ENCODE measurements at regions not wholly inside any gene's neighbourhood (a gene's known extent, or its start where the extent isn't known, plus 50 kb on each side); places are given as distances from the start of the nearest gene placed in this dataset.
"Not testable (repeated sequence)": the region's sequence is repeated elsewhere in the genome, so short reads cannot be mapped to it uniquely, and the experiment has no call there.

DNA sequence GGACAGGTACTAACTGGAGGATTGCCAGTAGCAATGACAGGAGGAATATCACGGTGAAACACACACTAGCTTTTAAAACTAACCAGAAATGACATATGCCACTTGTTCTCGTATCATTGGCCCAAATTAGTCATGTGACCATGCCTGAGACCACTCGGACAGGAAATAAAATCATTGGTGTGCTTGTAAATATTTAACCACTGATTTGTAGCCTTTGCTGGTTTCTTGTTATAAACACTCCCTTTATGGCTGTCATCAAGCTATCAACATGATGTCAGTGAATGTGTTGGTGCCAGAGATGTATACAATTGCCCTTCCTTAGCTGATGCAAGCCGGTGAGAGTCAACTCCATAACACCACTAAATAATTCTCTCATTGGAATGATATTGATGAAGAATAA lies 123.7 kb upstream of the ANKH start:
- H3K4me1 Mint-ChIP-seq = peaks cover 31 to 41% (median 38%) of the 10 kb centered on the region in 3 donors
- no peaks in the 10 kb centered on the region for H3K36me3 Mint-ChIP-seq
- peaks cover 2% of the 10 kb centered on the region for H3K27me3 Mint-ChIP-seq
- H3K27ac Mint-ChIP-seq = peak overlapping the region in 1 of 3 donors; percentile 89
- H3K9me3 Mint-ChIP-seq = peaks cover 2 to 6% (median 2%) of the 10 kb centered on the region in 3 donors
- peak overlapping the region in 1 of 4 donors; percentile 65 for H3K4me3 Mint-ChIP-seq

DNA sequence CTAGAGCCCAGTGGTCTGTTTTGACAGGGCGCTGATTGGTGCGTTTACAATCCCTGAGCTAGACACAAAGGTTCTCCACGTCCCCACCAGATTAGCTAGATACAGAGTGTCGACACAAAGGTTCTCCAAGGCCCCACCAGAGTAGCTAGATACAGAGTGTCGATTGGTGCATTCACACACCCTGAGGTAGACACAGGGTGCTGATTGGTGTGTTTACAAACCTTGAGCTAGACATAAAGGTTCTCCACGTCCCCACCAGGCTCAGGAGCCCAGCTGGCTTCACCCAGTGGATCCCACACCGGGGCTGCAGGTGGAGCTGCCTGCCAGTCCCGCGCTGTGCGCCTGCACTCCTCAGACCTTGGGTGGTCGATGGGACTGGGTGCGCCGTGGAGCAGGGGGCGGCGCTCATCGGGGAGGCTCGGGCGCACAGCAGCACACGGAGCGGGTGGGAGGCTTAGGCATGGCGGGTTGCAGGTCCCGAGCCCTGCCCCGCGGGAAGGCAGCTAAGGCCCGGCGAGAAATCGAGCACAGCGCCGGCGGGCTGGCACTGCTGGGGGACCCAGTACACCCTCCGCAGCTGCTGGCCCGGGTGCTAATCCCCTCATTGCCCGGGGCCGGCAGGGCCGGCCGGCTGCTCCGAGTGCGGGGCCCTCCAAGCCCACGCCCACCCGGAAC lies 122.0 kb upstream of the ANKH start:
- Mint-ChIP-seq H3K27ac (peak overlapping the region; percentile 93 to 99 (median 96)), H3K4me3 (peak overlapping the region; percentile 93 to 99 (median 98)), H3K4me1 (peaks cover 22 to 31% (median 26%) of the 10 kb centered on the region in 3 donors)
- H3K9me3 Mint-ChIP-seq, H3K27me3 Mint-ChIP-seq, H3K36me3 Mint-ChIP-seq: not testable (repeated sequence)

DNA sequence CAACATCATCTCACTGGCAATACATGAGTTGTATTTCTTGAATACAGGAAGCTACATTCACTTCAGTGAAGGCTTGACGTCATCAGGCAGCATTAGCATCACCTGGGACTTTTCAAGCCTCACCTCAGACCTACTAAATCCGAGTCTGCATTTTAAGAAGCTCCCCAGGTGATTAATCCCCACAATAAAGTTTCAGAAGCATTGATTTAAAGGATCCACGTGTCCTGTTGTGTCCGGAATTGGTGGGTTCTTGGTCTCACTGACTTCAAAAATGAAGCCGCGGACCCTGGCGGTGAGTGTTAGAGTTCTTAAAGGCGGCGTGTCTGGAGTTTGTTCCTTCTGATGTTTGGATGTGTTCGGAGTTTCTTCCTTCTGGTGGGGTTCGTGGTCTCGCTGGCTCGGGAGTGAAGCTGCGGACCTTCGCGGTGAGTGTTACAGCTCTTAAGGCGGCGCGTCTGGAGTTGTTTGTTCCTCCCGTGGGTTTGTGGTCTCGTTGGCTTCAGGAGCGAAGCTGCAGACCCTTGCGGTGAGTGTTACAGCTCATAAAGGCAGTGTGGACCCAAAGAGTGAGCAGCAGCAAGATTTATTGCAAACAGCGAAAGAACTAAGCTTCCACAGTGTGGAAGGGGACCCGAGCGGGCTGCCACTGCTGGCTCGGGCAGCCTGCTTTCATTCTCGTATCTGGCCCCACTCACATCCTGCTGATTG lies 121.3 kb upstream of the ANKH start:
- not testable (repeated sequence) for H3K36me3 Mint-ChIP-seq, H3K27me3 Mint-ChIP-seq

DNA sequence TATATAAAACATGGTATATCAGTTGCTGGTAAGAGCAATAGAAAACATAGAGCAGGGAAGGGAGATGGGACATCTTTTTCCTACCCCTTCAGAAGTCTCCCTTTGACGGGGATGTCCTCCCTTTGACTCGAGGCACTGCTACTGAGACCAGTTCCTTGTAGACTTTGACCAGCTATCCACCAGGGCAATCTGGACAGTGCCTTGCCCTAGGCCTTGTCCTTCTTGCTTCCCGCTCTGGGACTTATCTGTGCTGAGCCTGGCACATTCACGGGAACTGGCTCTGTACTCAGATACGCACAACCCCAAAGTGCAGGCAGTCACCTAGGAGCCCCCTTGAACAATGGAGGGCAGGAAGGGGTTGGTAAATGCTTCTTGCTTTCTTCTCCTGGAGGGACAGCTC lies 116.6 kb upstream of the ANKH start:
- Mint-ChIP-seq H3K27ac (no peak overlapping the region), H3K9me3 (no peaks in the 10 kb centered on the region), H3K36me3 (no peaks in the 10 kb centered on the region), H3K27me3 (no peaks in the 10 kb centered on the region), H3K4me1 (peaks cover 9 to 10% (median 9%) of the 10 kb centered on the region in 3 donors), H3K4me3 (no peak overlapping the region)

More for the DNA sequence above, 121.3 kb upstream of the ANKH start:
- not testable (repeated sequence) for H3K9me3 Mint-ChIP-seq
- H3K4me1 Mint-ChIP-seq = peaks cover 18 to 26% (median 19%) of the 10 kb centered on the region in 3 donors
- H3K4me3 Mint-ChIP-seq = peak overlapping the region; percentile 93 to 99 (median 98)
- peak overlapping the region; percentile 93 to 99 (median 96) for H3K27ac Mint-ChIP-seq

DNA sequence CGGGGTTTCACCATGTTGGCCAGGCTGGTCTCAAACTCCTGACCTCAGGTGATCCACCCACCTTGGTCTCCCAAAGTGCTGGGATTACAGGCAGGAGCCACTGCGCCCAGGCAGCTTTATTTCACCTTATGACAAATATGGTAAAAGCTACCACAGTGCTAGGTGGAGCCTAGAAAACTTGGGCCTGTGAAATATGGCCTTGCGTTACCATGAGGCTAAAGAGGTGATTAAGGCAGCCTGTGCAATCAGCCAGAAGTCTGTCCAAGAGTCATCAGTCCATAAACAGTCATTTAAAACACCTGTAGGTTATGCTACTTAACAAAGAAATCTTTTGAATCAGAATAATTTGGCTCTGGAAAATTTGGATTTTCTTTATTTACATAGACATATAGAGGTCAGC lies 114.8 kb upstream of the ANKH start:
- Mint-ChIP-seq H3K9me3 (peaks cover 0 to 3% (median 0%) of the 10 kb centered on the region in 3 donors), H3K4me3 (no peak overlapping the region), H3K4me1 (peaks cover 0 to 5% (median 2%) of the 10 kb centered on the region in 3 donors), H3K27me3 (no peaks in the 10 kb centered on the region), H3K36me3 (no peaks in the 10 kb centered on the region), H3K27ac (no peak overlapping the region)

DNA sequence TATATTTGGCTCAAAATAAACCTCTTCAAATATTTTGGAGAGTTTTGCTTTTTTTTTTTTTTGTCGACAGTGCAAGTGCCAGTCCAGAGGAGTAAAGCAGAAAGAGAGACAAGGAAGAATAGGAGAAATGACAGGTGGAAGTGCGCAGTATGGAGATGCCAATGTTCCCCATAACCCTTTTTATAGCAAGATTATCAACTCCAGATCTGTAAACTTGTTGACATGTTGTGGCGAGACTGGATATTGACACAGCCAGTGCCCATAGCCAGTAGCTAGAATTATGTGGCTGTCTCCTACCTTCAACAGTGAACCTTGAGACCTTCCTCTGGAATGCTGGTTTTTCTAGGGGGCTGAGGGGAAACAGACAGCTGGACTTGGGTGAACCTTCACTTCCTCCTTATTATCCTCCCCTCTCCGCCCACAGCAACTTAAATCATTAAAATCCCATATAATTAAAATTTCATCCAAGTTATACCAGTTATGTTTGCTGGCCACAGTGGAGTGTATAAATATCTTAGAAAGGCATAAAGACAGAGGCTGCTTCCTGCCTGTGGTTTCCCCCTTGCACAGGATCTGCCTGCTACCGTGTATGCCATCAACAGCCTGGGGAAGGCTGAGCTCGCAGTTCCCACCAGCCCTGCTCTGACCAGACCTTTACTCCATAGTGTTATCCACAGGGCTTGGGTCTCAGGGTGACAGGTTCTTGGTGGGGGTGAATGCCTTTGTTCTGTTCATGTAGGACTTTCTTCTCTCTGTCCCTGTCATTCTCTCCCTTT lies 112.3 kb upstream of the ANKH start:
- H3K36me3 Mint-ChIP-seq = no peaks in the 10 kb centered on the region
- no peak overlapping the region for H3K27ac Mint-ChIP-seq
- H3K4me3 Mint-ChIP-seq = peak overlapping the region in 1 of 4 donors; percentile 47
- H3K27me3 Mint-ChIP-seq = peaks cover 2% of the 10 kb centered on the region
- H3K9me3 Mint-ChIP-seq = peaks cover 0 to 3% (median 0%) of the 10 kb centered on the region in 3 donors
- peaks cover 0 to 5% (median 2%) of the 10 kb centered on the region in 3 donors for H3K4me1 Mint-ChIP-seq

DNA sequence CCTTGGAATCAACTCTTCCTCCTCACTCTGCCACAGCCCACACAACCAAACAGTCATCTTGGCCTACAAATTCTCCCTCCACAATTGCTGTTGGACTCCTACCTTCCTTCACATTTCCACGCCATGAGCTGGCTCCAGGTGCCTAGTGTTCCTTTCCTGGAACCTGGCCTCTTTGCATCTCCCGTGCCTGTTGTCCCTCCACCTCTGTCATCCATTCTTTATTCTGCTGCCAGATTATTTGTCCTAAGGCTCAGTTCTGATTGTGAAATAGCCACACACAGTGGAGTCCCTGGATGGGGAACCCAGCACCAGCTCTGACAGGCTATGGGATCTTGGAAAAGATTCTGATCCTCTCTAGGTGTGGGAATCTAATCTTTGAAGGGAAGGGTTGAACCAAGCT lies 109.1 kb upstream of the ANKH start:
- H3K9me3 Mint-ChIP-seq = peaks cover 0 to 7% (median 0%) of the 10 kb centered on the region in 3 donors
- peak overlapping the region in 1 of 3 donors; percentile 32 for H3K27ac Mint-ChIP-seq
- peaks cover 0 to 5% (median 2%) of the 10 kb centered on the region in 3 donors for H3K4me1 Mint-ChIP-seq
- no peaks in the 10 kb centered on the region for H3K36me3 Mint-ChIP-seq
- no peak overlapping the region for H3K4me3 Mint-ChIP-seq
- peaks cover 2% of the 10 kb centered on the region for H3K27me3 Mint-ChIP-seq

DNA sequence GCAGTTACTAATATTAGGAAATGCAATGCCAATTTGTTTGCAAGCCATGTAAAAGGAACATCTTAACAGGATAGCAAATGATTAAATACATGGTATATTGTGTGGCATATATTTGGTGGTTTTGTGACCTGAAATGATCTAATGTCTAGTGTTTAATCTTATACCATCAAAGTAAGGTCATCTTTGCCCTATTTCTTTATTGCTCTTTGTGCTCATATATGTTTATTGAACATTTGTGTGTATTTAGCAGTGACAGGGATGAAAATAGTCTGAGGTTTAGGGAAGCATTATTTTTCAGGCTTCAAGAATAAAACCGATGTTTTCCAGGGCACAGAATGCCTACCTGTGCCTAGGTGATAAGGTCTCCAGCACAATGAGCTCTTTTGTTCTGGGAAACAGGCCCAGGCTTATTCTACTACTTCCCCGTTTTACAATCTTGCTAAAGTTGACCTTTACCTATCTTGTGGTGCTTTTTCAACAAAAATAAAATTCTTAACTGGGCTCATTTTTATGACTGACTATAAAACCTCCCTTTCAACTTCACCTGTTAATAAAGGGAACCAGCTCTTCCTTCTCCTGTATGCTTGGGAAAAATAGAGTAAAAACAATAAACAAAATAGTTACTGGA lies 105.6 kb upstream of the ANKH start:
- H3K4me1 Mint-ChIP-seq = no peaks in the 10 kb centered on the region
- no peaks in the 10 kb centered on the region for H3K36me3 Mint-ChIP-seq
- H3K27me3 Mint-ChIP-seq = peaks cover 5% of the 10 kb centered on the region
- H3K9me3 Mint-ChIP-seq = peaks cover 0 to 7% (median 0%) of the 10 kb centered on the region in 3 donors
- no peak overlapping the region for H3K27ac Mint-ChIP-seq
- H3K4me3 Mint-ChIP-seq = no peak overlapping the region

DNA sequence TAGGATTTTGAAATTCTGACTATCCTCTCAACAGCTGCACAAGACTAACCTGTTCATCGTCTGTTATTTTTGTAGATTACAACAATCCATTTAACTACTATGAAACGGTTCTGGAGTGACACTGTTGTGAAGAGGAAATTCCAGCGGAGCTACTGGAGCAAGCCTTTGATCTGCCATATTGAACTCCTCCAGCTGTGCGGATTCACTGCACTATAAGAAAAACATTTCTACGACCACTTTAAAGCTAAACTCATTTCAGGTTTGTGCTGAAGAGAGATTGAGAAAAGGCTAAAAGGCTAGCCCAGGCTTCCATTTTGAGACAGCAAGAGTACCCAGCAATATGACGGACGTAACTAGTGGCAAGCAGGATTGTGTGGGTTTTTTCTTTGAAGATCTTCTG lies 104.9 kb upstream of the ANKH start:
- H3K36me3 Mint-ChIP-seq = peaks cover 3% of the 10 kb centered on the region
- peaks cover 5% of the 10 kb centered on the region for H3K27me3 Mint-ChIP-seq
- no peak overlapping the region for H3K27ac Mint-ChIP-seq
- H3K9me3 Mint-ChIP-seq = peaks cover 0 to 4% (median 2%) of the 10 kb centered on the region in 3 donors
- no peak overlapping the region for H3K4me3 Mint-ChIP-seq
- no peaks in the 10 kb centered on the region for H3K4me1 Mint-ChIP-seq

DNA sequence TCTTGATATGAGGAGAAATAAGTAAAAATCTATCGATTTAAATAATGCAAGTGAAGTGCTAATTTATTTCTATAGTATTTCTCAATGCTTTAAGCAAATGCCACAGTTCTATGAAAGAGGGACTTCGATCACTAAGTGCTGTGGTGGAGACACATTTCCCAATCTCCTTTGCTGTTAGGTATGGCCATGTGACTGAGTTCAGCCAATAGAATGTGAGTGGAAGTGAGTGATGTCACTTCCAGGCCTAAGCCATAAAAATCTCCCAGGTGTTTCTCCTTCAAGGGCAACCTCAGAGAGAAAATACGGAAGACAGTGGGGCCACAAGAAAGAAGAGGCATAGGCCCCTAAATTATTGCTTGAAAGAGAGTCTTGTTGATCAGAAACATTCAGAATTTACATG lies 100.3 kb upstream of the ANKH start:
- Mint-ChIP-seq H3K27ac (no peak overlapping the region), H3K4me3 (no peak overlapping the region), H3K36me3 (peaks cover 3% of the 10 kb centered on the region), H3K9me3 (peaks cover 0 to 2% (median 0%) of the 10 kb centered on the region in 3 donors), H3K27me3 (peaks cover 3% of the 10 kb centered on the region), H3K4me1 (no peaks in the 10 kb centered on the region)

DNA sequence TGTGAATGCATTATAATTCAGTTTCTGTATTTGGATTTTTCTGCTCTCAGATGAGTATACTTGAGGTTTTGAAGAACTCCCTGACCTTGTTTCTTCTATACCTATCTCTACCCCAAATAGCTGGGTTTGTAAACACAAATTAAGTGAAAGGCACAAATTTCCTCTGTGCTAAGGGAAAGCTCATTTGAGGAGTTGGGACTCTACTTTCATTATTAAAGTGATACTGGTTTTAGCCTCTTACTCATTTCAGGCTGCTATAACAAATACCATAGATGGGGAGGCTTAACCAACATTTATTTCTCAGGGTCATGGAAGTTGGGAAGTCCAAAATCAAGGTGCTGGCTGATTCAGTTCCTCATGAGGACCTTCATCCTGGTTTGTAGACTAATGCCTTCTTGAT lies 97.2 kb upstream of the ANKH start:
- Mint-ChIP-seq H3K36me3 (peaks cover 3% of the 10 kb centered on the region), H3K4me3 (no peak overlapping the region), H3K9me3 (peaks cover 0 to 2% (median 0%) of the 10 kb centered on the region in 3 donors), H3K27ac (no peak overlapping the region), H3K4me1 (no peaks in the 10 kb centered on the region), H3K27me3 (peaks cover under 1% of the 10 kb centered on the region)

DNA sequence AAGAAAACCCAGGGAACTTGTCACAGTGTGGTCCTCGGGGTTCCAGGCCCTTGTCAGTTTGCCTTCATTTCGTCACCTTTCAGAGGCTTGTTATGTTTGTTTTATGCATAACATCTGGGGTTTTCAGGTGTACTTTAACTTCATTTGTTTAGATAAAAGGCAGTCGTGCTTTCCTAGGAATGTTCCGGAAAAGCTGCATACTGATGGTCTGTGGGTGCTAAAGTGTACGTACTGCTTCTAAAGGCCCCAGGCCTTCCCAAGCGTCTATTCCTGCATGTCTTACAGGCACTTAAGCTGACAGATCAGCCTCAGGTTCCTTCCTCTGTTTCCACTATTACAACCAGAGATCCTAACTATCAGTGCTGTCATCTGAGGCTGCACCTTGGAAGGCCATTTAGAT lies 95.6 kb upstream of the ANKH start:
- Mint-ChIP-seq H3K4me1 (no peaks in the 10 kb centered on the region), H3K9me3 (peaks cover 0 to 2% (median 0%) of the 10 kb centered on the region in 3 donors), H3K4me3 (no peak overlapping the region), H3K36me3 (peaks cover 3% of the 10 kb centered on the region), H3K27ac (no peak overlapping the region), H3K27me3 (no peaks in the 10 kb centered on the region)

DNA sequence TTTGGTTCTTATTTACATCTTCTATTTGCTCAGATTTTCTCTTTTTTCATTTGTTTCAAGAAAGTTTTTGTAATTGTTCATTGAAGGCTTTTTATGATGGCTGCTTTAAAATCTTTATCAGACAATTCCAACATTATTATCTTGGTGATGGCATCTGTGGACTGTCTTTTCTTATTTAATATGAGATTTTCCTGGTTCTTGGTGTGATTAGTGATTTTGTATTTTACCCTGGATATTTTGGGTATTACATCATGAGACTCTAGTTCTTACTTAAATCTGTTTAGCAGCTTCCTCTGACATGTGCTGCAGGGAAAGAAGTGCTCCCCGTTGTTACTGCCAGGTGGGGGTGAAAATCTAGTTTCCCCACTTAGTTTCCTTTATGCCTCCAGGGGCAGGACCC lies 94.2 kb upstream of the ANKH start:
- no peaks in the 10 kb centered on the region for H3K27me3 Mint-ChIP-seq
- no peaks in the 10 kb centered on the region for H3K4me1 Mint-ChIP-seq
- no peak overlapping the region for H3K4me3 Mint-ChIP-seq
- no peaks in the 10 kb centered on the region for H3K9me3 Mint-ChIP-seq
- H3K27ac Mint-ChIP-seq = no peak overlapping the region
- no peaks in the 10 kb centered on the region for H3K36me3 Mint-ChIP-seq

DNA sequence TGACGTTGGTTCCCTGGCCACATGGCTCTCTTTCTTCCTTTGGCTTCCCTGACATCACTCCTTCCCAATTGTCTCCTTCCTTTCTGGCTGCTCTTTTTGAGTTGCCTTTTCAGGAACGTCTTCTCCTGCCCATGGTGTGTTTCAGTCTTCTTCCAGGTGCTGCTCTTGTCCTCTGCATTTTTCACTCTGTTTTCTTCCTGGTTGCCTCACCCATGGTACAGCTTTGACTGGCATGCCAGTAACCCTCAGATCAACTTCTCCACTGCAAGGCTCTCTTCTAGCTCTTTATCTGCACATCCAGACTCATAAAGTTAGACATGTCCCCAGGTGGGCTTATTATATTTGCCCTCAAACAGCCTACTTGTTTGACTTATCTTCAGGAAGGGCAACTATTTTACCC lies 91.0 kb upstream of the ANKH start:
- Mint-ChIP-seq H3K9me3 (no peaks in the 10 kb centered on the region), H3K27me3 (no peaks in the 10 kb centered on the region), H3K36me3 (no peaks in the 10 kb centered on the region), H3K4me3 (no peak overlapping the region), H3K4me1 (no peaks in the 10 kb centered on the region), H3K27ac (no peak overlapping the region)

DNA sequence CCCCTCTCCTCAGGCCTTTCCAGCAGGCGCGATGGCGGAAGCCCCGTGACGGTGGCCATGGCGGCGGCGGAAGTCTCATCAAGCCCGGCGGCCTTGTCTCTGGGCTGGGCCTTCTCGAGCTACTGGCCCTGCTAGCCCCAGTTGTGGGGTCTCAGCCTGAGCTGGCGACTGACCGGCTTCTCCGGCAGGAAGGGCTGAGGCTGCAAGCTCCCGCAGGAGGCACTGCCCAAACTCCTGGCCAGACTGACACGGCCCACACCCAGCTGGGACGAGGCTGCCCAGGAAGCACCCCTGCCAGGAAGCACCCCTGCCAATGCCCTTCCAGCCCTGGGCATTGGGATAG lies 88.5 kb upstream of the ANKH start:
- H3K27ac Mint-ChIP-seq = no peak overlapping the region
- no peaks in the 10 kb centered on the region for H3K4me1 Mint-ChIP-seq
- no peaks in the 10 kb centered on the region for H3K9me3 Mint-ChIP-seq
- no peak overlapping the region for H3K4me3 Mint-ChIP-seq
- H3K36me3 Mint-ChIP-seq = no peaks in the 10 kb centered on the region
- no peaks in the 10 kb centered on the region for H3K27me3 Mint-ChIP-seq

Measured in IgD-negative memory B cell (primary cell).